Activated naive CD4-positive, alpha-beta T cell treated with anti-CD3 and anti-CD28 coated beads, Interleukin-2, amount 10 ng/mL, durations not matched to agents 7 days and 5 days (primary cell): ENCODE measurements at regions not wholly inside any gene's neighbourhood (a gene's known extent, or its start where the extent isn't known, plus 50 kb on each side); places are given as distances from the start of the nearest gene placed in this dataset.

Experiments used
- CTCF ChIA-PET: fragments of 350-600 bp; sonication (Branson Sonifier 250); formaldehyde crosslinking; loops from one replicate; lab custom pipeline; 2021; ENCODE audit warnings: antibody characterized with exemption; lab: Charles Lee
- DNase-seq: peaks from one replicate; pipeline ENCODE4 v3.0.0-alpha.2; 2020
- H3K27ac Mint-ChIP-seq: one replicate; pipeline ENCODE4 v1.8.0; 2021; ENCODE audit warnings: mild to moderate bottlenecking, moderate library complexity, mixed read lengths
- H3K27me3 Mint-ChIP-seq: one replicate; pipeline ENCODE4 v1.8.0; 2021; ENCODE audit warnings: mild to moderate bottlenecking, mixed read lengths
- H3K36me3 Mint-ChIP-seq: one replicate; pipeline ENCODE4 v1.8.0; 2021; ENCODE audit warnings: mixed read lengths
- H3K4me1 Mint-ChIP-seq: one replicate; pipeline ENCODE4 v1.8.0; 2021; ENCODE audit warnings: mixed read lengths
- H3K4me3 Mint-ChIP-seq: one replicate; pipeline ENCODE4 v1.8.0; 2021; ENCODE audit warnings: mild to moderate bottlenecking, moderate library complexity, mixed read lengths
- H3K9me3 Mint-ChIP-seq: one replicate; pipeline ENCODE4 v1.8.0; 2021; ENCODE audit warnings: mixed read lengths

DNA sequence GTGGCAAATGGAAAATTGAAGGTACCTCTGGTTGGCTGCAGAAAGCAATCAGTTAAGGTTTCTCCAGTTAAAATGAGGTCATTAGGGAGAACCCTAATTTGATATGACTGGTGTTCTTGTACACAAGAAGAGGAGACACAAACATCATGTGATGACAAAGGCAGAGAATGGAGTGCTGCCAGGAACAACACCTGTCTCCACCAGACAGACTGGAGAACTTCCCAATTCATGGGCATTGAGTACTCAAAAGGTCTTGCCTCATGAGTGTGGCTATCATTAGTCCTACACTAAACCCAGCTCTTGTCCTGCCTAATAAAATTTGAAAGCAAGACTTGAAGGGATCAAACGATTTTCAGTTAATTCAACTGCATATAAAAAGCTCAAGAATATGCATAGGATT lies 152.6 kb downstream of the PTPN20 start:
- DNase-seq = no peak
- no peaks in the 10 kb centered on the region for H3K9me3 Mint-ChIP-seq
- H3K4me1 Mint-ChIP-seq = no peaks in the 10 kb centered on the region
- H3K27me3 Mint-ChIP-seq = peaks cover 13% of the 10 kb centered on the region
- H3K4me3 Mint-ChIP-seq = no peak overlapping the region
- CTCF ChIA-PET = interaction anchor here (1.2 to 1.5 kb wide), 2 partner anchors 16 to 244 kb away, joined by 3 to 5 read pairs; no protein-coding TSS in a partner anchor
- no peak overlapping the region for H3K27ac Mint-ChIP-seq
- no peaks in the 10 kb centered on the region for H3K36me3 Mint-ChIP-seq

DNA sequence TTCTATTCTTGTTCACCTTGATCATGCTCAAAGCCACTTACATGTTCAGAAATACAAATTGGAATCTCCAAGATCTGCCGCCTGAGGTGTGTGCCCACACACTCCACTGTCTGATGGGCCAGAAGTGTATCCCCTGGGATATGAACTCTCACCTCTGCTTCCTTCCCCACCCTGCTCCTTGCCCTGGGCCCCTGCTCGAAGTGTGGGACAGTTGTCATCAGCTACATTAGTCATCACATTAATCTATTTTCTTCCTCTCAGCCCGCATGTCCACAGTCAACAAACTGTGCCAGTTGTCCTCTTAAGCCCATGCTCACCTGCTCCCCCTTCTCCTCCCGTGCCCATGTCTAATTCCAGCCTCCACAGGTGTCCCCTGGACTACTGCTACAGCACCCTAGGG lies 154.7 kb downstream of the PTPN20 start:
- Mint-ChIP-seq H3K36me3 (no peaks in the 10 kb centered on the region), H3K4me3 (no peak overlapping the region), H3K27ac (no peak overlapping the region), H3K27me3 (peaks cover 12% of the 10 kb centered on the region), H3K9me3 (no peaks in the 10 kb centered on the region), H3K4me1 (no peaks in the 10 kb centered on the region)
- CTCF ChIA-PET = no interaction called here
- no peak for DNase-seq

DNA sequence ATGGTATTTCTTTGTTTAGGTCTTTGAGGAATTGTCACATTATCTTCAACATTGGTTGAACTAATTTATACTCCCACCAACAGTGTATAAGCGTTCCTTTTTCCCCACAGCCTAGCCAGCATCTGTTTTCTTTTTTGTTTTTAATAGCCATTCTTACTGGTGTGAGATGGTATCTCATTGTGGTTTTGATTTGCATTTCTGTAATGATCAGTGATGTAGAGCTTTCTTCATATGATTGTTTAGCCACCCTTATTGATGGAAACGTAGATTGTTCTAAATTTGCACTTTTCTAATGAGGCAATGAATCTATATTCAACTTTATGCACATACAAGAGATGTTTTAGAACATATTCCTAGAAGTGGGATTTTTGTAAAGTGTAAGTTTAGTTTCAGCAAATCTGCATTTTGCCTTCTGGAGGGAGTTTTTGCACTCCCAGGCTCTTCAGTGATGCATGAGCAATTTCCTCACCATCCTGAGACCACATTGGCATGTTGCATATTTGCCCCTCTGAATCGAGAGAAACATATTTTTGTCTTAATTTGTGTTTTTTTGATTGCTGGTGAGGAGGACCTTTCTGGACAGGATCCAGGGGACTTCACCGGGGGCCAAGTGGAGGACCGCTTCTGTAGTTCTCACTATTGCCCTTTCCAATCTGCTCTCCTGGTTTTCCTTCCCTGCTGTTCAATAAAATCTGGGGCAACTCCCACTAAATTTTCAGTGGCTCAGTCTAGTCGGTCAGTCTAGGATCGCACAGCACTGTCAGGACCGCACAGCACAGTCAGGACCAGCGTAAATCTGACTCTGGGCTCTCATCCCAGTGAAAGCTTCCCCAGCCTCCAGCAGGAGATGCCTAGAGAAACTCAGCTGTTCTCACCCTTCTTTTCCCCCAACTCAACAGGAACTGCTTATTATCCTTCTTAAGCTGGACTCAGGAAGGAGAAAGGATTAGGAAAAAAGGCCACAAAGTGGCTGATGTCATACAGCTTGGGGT lies 157.0 kb downstream of the PTPN20 start:
- Mint-ChIP-seq H3K9me3 (no peaks in the 10 kb centered on the region), H3K27ac (no peak overlapping the region), H3K27me3 (peaks cover 7% of the 10 kb centered on the region), H3K4me3 (no peak overlapping the region), H3K4me1 (no peaks in the 10 kb centered on the region), H3K36me3 (no peaks in the 10 kb centered on the region)
- no peak for DNase-seq
- CTCF ChIA-PET = no interaction called here

DNA sequence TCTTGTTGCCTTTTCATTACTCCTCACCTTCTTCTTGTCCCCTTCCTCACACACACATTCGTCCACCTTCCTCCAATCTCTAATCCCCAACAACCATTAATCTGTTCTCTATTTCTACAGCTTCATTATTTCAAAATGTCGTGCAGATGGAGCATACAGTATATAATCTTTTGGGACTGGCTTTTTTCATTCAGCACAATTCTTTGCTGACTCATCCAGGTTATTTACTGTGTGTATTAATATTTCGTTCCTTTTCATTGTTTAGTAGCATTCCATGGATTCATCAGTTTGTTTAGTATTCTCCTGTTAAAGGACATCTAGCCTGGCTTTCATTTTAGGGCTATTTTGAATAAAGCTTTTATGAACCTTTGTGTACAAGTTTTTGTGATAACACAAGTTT lies 159.3 kb downstream of the PTPN20 start:
- CTCF ChIA-PET = interaction anchor here (0.9 to 1.3 kb wide), 5 partner anchors 12 to 241 kb away, joined by 3 to 4 read pairs (median 3); no protein-coding TSS in a partner anchor
- no peaks in the 10 kb centered on the region for H3K9me3 Mint-ChIP-seq
- no peak for DNase-seq
- H3K36me3 Mint-ChIP-seq = no peaks in the 10 kb centered on the region
- no peaks in the 10 kb centered on the region for H3K4me1 Mint-ChIP-seq
- no peak overlapping the region for H3K4me3 Mint-ChIP-seq
- peaks cover 12% of the 10 kb centered on the region for H3K27me3 Mint-ChIP-seq
- no peak overlapping the region for H3K27ac Mint-ChIP-seq

DNA sequence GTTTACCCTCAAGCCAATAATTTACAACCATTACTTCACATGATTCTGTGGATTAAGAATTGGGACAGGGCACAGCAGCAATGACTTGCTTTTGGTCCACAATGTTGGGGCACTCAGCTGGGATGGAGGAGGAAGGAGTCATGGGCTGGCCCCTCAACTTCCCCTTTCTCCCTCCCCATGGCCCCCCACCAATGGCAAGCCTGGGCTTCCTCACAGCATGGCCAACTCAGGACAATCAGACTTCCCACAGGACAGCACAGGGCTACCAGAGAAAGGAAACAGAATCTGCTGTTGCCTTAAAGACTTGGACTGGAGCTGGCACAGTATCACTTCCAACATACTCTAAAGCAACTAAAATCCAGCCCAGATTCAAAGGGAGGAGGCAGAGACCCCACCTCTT lies 160.7 kb downstream of the PTPN20 start:
- DNase-seq = no peak
- Mint-ChIP-seq H3K9me3 (no peaks in the 10 kb centered on the region), H3K4me3 (no peak overlapping the region)

DNA sequence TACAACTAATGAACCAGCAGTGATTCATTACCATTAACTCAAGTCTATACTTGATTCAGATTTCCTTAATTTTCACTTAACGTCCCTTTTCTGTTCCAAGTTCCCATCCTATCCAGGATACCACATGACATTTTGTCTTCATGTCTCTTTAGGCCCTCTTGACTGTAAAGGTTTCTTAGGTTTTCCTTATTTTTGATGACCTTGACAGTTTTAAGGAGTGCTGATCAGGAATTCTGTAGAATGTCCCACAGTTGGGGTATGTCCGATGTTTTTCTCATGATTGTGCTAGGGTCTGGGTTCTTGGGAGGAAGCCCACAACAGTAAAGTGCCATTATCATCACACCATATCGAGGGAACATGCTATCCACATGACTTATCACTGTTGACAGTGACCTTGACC lies 162.7 kb downstream of the PTPN20 start:
- CTCF ChIA-PET = no interaction called here

More for the DNA sequence above, 160.7 kb downstream of the PTPN20 start:
- CTCF ChIA-PET = interaction anchor here (1.4 kb wide), 1 partner anchor 240 kb away, joined by 3 read pairs; no protein-coding TSS in a partner anchor
- Mint-ChIP-seq H3K4me1 (no peaks in the 10 kb centered on the region), H3K36me3 (no peaks in the 10 kb centered on the region), H3K27ac (no peak overlapping the region), H3K27me3 (peaks cover 12% of the 10 kb centered on the region)

DNA sequence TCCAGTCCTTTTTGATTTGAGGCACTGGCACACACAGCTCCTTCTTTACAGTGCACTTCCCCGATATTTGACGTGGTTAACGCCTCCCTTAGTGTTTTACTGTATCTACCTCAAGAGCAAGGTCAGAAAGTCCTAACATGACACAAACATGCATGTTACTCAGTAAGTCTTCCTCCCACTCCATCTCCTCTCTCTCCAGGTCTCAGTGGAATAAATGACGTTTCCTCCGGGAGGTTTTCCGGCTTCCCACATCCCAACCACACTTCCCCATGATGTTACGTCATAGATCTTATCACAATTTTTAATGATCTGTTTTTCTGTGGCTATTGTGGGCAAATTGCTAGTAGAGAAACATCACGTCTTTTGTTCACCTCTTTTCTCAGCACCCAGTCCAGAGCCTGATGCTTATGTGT lies 165.7 kb downstream of the PTPN20 start:
- Mint-ChIP-seq H3K27me3 (peaks cover 13% of the 10 kb centered on the region), H3K9me3 (no peaks in the 10 kb centered on the region), H3K4me1 (no peaks in the 10 kb centered on the region), H3K36me3 (no peaks in the 10 kb centered on the region), H3K27ac (no peak overlapping the region), H3K4me3 (no peak overlapping the region)
- DNase-seq = no peak
- CTCF ChIA-PET = interaction anchor here (2.4 kb wide), 1 partner anchor 29 kb away, joined by 11 read pairs; no protein-coding TSS in a partner anchor

More for the DNA sequence above, 162.7 kb downstream of the PTPN20 start:
- no peak overlapping the region for H3K4me3 Mint-ChIP-seq
- no peaks in the 10 kb centered on the region for H3K36me3 Mint-ChIP-seq
- H3K4me1 Mint-ChIP-seq = no peaks in the 10 kb centered on the region
- DNase-seq = no peak
- H3K9me3 Mint-ChIP-seq = no peaks in the 10 kb centered on the region
- no peak overlapping the region for H3K27ac Mint-ChIP-seq
- peaks cover 11% of the 10 kb centered on the region for H3K27me3 Mint-ChIP-seq

DNA sequence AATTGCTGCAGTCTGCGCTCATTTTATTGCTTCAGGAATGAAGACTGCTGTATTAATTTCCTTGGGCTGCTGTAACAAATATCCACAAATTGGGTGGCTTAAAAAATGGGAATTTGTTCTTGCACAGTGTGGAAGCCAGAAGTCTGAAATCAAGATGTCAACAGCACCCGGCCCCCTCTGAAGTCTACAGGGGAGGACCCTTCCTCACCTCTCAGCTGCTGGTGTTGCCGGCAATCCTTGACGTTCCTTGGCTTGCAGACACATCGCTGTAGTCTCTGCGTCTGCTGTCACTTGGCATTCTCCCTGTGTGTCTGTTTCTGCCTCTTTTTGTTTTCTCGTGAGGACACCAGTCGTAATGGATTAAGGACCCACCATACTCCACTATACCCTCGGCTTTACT lies 166.2 kb downstream of the PTPN20 start:
- DNase-seq = no peak
- Mint-ChIP-seq H3K36me3 (no peaks in the 10 kb centered on the region), H3K27ac (no peak overlapping the region), H3K4me3 (no peak overlapping the region), H3K4me1 (no peaks in the 10 kb centered on the region), H3K9me3 (no peaks in the 10 kb centered on the region), H3K27me3 (peaks cover 13% of the 10 kb centered on the region)
- CTCF ChIA-PET = no interaction called here

DNA sequence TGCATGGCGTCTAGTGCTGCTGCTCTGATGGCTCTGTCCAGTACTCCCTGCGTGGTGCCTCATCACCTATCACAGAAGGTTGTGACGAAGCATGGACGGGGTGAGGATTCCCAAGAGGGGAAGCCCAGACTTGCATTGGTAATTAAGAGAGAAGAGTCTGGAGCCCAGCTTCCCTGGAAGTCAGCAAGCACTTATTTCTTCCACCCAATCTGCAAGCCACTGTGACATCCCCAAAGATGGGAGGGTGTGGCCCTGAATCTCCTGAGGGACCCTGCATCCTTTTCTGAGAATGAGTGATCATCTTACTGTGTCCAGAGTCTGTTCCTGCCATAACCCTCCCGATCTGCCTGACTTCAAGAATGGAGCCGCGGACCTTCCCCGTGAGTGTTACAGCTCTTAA lies 166.7 kb downstream of the PTPN20 start:
- Mint-ChIP-seq H3K4me3 (no peak overlapping the region), H3K36me3 (no peaks in the 10 kb centered on the region), H3K9me3 (no peaks in the 10 kb centered on the region), H3K27me3 (peaks cover 13% of the 10 kb centered on the region), H3K4me1 (no peaks in the 10 kb centered on the region), H3K27ac (no peak overlapping the region)
- no peak for DNase-seq
- CTCF ChIA-PET = no interaction called here

DNA sequence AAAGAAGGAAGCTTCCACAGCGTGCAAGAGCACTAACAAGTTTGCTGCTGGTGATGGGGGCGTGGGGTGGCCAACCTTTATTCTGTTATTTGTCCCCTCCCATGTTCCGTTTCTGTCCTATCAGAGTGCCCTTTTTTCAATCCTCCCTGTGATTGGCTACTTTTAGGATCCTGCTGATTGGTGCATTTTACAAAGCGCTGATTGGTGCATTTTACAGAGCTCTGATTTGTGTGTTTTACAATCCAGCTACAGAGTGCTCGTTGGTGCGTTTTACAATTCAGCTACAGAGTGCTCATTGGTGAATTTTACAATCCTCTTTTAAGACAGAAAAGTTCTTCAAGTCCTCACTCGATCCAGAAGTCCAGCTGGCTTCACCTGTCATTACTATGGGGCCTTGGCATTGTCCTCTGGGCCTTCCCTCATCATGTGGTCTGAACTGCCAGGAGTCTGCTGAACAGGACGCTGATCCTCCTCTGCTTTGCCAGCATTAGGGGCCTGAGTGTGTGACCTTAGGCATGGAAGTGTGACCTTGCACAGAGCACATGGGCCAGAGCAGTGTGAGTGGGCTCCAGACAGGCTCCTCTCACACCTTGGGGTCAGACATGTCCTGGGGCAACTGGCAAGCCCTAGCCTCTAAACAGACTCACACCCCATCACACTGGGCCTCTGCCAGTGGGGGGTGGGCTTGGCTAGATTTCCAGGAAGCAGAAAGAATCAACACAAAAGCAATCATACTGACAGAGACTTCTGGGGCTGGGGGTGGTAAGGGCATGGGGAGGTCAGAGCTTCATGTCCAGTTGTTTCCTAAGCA lies 167.4 kb downstream of the PTPN20 start:
- H3K36me3 Mint-ChIP-seq = no peaks in the 10 kb centered on the region
- no peaks in the 10 kb centered on the region for H3K9me3 Mint-ChIP-seq
- no peaks in the 10 kb centered on the region for H3K4me1 Mint-ChIP-seq
- CTCF ChIA-PET = no interaction called here
- no peak overlapping the region for H3K4me3 Mint-ChIP-seq
- peaks cover 13% of the 10 kb centered on the region for H3K27me3 Mint-ChIP-seq
- no peak for DNase-seq
- H3K27ac Mint-ChIP-seq = no peak overlapping the region

DNA sequence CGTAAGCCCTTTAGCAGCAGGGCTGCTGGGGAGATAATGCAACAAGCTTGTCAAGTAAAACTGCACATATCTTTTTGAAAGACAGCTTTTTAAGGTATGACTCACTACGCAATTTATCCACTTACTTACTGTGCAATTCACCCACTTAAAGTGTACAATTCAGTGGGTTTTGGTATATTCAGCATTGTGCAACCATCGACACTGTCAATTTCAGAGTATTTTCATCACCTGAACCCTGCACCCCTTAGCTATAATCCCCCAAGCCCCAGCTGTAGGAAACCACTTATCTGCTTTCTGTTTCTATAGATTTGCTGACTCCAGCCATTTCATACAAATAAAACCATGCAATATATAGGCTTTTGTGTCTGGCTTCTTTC lies 168.0 kb downstream of the PTPN20 start:
- DNase-seq = no peak
- Mint-ChIP-seq H3K27me3 (peaks cover 12% of the 10 kb centered on the region), H3K27ac (no peak overlapping the region), H3K9me3 (no peaks in the 10 kb centered on the region), H3K36me3 (no peaks in the 10 kb centered on the region), H3K4me1 (no peaks in the 10 kb centered on the region), H3K4me3 (no peak overlapping the region)
- CTCF ChIA-PET = no interaction called here

DNA sequence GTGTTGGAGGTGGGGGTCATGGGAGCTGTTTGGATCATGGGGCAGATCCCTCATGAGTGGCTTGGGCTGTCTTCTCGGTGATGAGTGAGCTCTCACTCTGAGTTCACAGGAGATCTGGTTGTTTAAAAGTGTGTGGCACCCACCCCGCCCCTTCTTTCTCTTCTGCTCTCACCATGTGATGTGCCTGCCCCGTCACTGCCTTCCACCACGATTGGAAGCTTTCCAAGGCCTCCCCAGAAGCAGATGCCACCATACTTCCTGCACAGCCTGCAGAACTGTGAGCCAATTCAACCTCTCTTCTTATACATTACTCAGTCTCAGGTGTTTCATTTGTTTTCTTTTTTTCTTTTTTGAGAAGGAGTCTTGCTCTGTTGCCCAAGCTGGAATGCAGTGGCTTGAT lies 170.0 kb downstream of the PTPN20 start:
- Mint-ChIP-seq H3K36me3 (no peaks in the 10 kb centered on the region), H3K27ac (no peak overlapping the region), H3K27me3 (peaks cover 4% of the 10 kb centered on the region), H3K9me3 (no peaks in the 10 kb centered on the region), H3K4me1 (no peaks in the 10 kb centered on the region), H3K4me3 (no peak overlapping the region)
- CTCF ChIA-PET = no interaction called here
- DNase-seq = no peak

DNA sequence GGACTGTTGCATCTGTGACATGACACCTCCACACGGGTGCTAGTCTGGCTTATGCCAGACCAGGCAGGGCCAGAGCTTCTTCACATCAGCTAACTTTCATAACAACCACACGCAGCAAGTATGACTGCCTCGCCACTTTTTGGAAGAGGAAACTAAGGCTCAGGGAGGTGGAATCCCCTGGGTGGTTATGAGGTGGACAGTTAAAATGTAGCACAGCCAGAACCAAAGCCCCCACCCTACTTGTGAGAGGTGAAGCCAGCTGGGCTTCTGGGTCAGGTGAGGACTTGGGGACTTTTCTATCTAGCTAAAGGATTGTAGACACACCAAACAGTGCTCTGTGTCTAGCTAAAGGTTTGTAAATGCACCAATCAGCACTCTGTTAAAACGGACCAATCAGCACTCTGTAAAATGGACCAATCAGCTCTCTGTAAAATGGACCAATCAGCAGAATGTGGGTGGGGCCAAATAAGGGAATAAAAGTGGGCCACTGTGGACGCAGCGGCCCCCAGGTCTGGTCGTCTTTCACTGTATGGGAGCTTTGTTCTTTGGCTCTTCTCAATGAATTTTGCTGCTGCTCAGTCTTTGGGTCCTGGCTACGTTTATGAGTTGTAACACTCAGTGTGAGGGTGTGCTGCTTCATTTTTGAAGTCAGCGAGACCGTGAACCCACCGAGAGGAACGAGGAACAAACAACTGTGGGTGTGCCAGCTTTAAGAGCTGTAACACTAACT lies 171.0 kb downstream of the PTPN20 start:
- peaks cover 4% of the 10 kb centered on the region for H3K27me3 Mint-ChIP-seq

DNA sequence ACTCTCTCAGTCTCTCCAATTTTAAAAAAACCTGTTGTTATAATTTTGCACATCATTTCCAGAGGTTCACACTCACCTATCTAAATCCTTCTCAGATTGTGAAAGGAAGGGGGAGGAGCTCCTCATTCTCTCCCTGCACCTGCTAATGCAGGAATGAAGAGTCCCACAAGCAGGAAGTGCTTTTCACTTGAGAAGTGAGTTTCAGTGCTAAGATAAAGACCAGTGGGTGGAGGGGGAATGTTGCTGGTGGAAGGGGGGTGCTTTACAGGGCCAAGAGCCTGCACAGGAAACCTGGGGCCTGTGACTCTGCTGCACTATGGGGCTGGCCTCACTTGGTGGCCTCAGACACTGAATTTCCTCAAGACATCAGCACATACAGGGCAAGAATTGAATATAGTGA lies 176.4 kb downstream of the PTPN20 start:
- DNase-seq = no peak
- Mint-ChIP-seq H3K4me3 (no peak overlapping the region), H3K36me3 (no peaks in the 10 kb centered on the region), H3K9me3 (no peaks in the 10 kb centered on the region), H3K4me1 (no peaks in the 10 kb centered on the region), H3K27me3 (peaks cover 14% of the 10 kb centered on the region), H3K27ac (no peak overlapping the region)
- CTCF ChIA-PET = no interaction called here

More for the DNA sequence above, 171.0 kb downstream of the PTPN20 start:
- CTCF ChIA-PET = interaction anchor here (1.3 kb wide), 1 partner anchor 12 kb away, joined by 3 read pairs; no protein-coding TSS in a partner anchor
- Mint-ChIP-seq H3K27ac (no peak overlapping the region), H3K9me3 (no peaks in the 10 kb centered on the region), H3K4me3 (no peak overlapping the region), H3K36me3 (no peaks in the 10 kb centered on the region), H3K4me1 (no peaks in the 10 kb centered on the region)
- DNase-seq = no peak
